ENCODE measurements at regions not wholly inside any gene's neighbourhood (a gene's known extent, or its start where the extent isn't known, plus 50 kb on each side); places are given as distances from the start of the nearest gene placed in this dataset.

GRCh38 chr20:12893019-12893418 is 115.8 kb upstream of the SPTLC3 start:
- Histone ChIP-seq H4K20me1 (ENCODE audit: insufficient read depth, low read length) (no peaks in the 10 kb centered on the region), H3K9me2 (ENCODE audit: low read depth, low read length) (no peaks in the 10 kb centered on the region), H3K4me3 (ENCODE audit: low read depth, low read length, poor library complexity, severe bottlenecking) (no peak overlapping the region), H3K9ac (ENCODE audit: low read length) (no peak overlapping the region), H2AFZ (ENCODE audit: low read length) (no peak overlapping the region), H3F3A (ENCODE audit: insufficient read depth, low read length) (no peaks in the 10 kb centered on the region), H3K36me3 (ENCODE audit: insufficient read depth, low read length) (no peaks in the 10 kb centered on the region), H3K27me3 (ENCODE audit: insufficient read depth, low read length) (no peaks in the 10 kb centered on the region), H3K79me2 (ENCODE audit: insufficient read depth, low read length) (no peaks in the 10 kb centered on the region), H3K27ac (ENCODE audit: low read depth, low read length, poor library complexity, severe bottlenecking) (no peak overlapping the region), H3K9me3 (ENCODE audit: low read length) (no peaks in the 10 kb centered on the region), H3K4me2 (ENCODE audit: low read length) (no peak overlapping the region), H3K4me1 (ENCODE audit: insufficient read depth, low read length, severe bottlenecking) (no peaks in the 10 kb centered on the region)
- TF ChIP-seq EZH2 (IDR thresholded peaks at IDR 0.05; ENCODE audit: borderline replicate concordance, low read length) (no peak), CTCF (IDR thresholded peaks at IDR 0.05; ENCODE audit: low read length) (no peak)

- Histone ChIP-seq H2AFZ (ENCODE audit: low read length) (no peak overlapping the region), H3K4me1 (ENCODE audit: insufficient read depth, low read length, severe bottlenecking) (no peaks in the 10 kb centered on the region), H3F3A (ENCODE audit: insufficient read depth, low read length) (no peaks in the 10 kb centered on the region), H4K20me1 (ENCODE audit: insufficient read depth, low read length) (no peaks in the 10 kb centered on the region), H3K27me3 (ENCODE audit: insufficient read depth, low read length) (no peaks in the 10 kb centered on the region), H3K9ac (ENCODE audit: low read length) (no peak overlapping the region), H3K9me3 (ENCODE audit: low read length) (no peaks in the 10 kb centered on the region), H3K36me3 (ENCODE audit: insufficient read depth, low read length) (no peaks in the 10 kb centered on the region), H3K4me2 (ENCODE audit: low read length) (no peak overlapping the region), H3K79me2 (ENCODE audit: insufficient read depth, low read length) (no peaks in the 10 kb centered on the region), H3K4me3 (ENCODE audit: low read depth, low read length, poor library complexity, severe bottlenecking) (no peak overlapping the region), H3K9me2 (ENCODE audit: low read depth, low read length) (no peaks in the 10 kb centered on the region), H3K27ac (ENCODE audit: low read depth, low read length, poor library complexity, severe bottlenecking) (no peak overlapping the region)
- TF ChIP-seq EZH2 (IDR thresholded peaks at IDR 0.05; ENCODE audit: borderline replicate concordance, low read length) (no peak), CTCF (IDR thresholded peaks at IDR 0.05; ENCODE audit: low read length) (no peak)
These were observed 115.1 kb upstream of the SPTLC3 start for GRCh38 chr20:12893653-12894052.

- no peaks in the 10 kb centered on the region for H3K9me2 ChIP-seq (ENCODE audit: low read depth, low read length)
- H2AFZ ChIP-seq (ENCODE audit: low read length): no peak overlapping the region
- no peaks in the 10 kb centered on the region for H3F3A ChIP-seq (ENCODE audit: insufficient read depth, low read length)
- H3K27ac ChIP-seq (ENCODE audit: low read depth, low read length, poor library complexity, severe bottlenecking): no peak overlapping the region
- H3K9ac ChIP-seq (ENCODE audit: low read length): no peak overlapping the region
- H3K79me2 ChIP-seq (ENCODE audit: insufficient read depth, low read length): no peaks in the 10 kb centered on the region
- H3K9me3 ChIP-seq (ENCODE audit: low read length): no peaks in the 10 kb centered on the region
- no peak overlapping the region for H3K4me2 ChIP-seq (ENCODE audit: low read length)
- H3K27me3 ChIP-seq (ENCODE audit: insufficient read depth, low read length): no peaks in the 10 kb centered on the region
- H3K36me3 ChIP-seq (ENCODE audit: insufficient read depth, low read length): no peaks in the 10 kb centered on the region
- H3K4me3 ChIP-seq (ENCODE audit: low read depth, low read length, poor library complexity, severe bottlenecking): no peak overlapping the region
- TF ChIP-seq CTCF (IDR thresholded peaks at IDR 0.05; ENCODE audit: low read length) (no peak), EZH2 (IDR thresholded peaks at IDR 0.05; ENCODE audit: borderline replicate concordance, low read length) (no peak)
- no peaks in the 10 kb centered on the region for H4K20me1 ChIP-seq (ENCODE audit: insufficient read depth, low read length)
- H3K4me1 ChIP-seq (ENCODE audit: insufficient read depth, low read length, severe bottlenecking): no peaks in the 10 kb centered on the region
These were observed 114.7 kb upstream of the SPTLC3 start for GRCh38 chr20:12894089-12894488.
